H1 (cell line): ENCODE measurements at regions not wholly inside any gene's neighbourhood (a gene's known extent, or its start where the extent isn't known, plus 50 kb on each side); places are given as distances from the start of the nearest gene placed in this dataset.

Source experiments
- CTCF ChIA-PET: fragments of 300-600 bp; sonication (Branson Sonifier 250); formaldehyde crosslinking; loops from one replicate; lab custom pipeline; 2021; ENCODE audit not compliant: partially characterized antibody; lab: Charles Lee
- POLR2A ChIA-PET: fragments of 300-600 bp; sonication (Branson Sonifier 250); formaldehyde crosslinking; loops from one replicate; lab custom pipeline; 2021; ENCODE audit warnings: inconsistent platforms; ENCODE audit not compliant: partially characterized antibody; lab: Charles Lee
- DNase-seq, 2 experiments: peaks; one replicate each; pipeline versions ENCODE4 v3.0.0 to v3.0.0-alpha.2; 2010 to 2022; ENCODE audit warnings: low spot score in 2 of 2, low read depth in 1 of 2, mixed read lengths in 1 of 2
- FAIRE-seq: peaks from 2 replicates; lab custom pipeline; 2011; peaks lifted over from hg19 to GRCh38; lab: Jason Lieb, UNC
- H2AFZ ChIP-seq: 2 replicates; pipeline ENCODE4 v1.8.1; 2012; ENCODE audit warnings: low read length, inconsistent platforms
- H2AK5ac ChIP-seq: 2 replicates; pipeline ENCODE4 v1.6.1; 2013; ENCODE audit warnings: low read depth, low read length
- H2BK120ac ChIP-seq: replicated peaks from 2 replicates; pipeline ENCODE3; 2013; ENCODE audit warnings: low read depth, low read length, inconsistent platforms
- H2BK12ac ChIP-seq: 2 replicates; pipeline ENCODE4 v1.6.1; 2013; ENCODE audit warnings: low read depth, low read length
- H2BK15ac ChIP-seq: 2 replicates; pipeline ENCODE4 v1.6.1; 2013; ENCODE audit warnings: low read length
- H2BK20ac ChIP-seq: 2 replicates; pipeline ENCODE4 v1.6.1; 2013; ENCODE audit warnings: low read length
- H2BK5ac ChIP-seq: 2 replicates; pipeline ENCODE4 v1.6.1; 2013; ENCODE audit warnings: low read depth, low read length
- H3K14ac ChIP-seq: 2 replicates; pipeline ENCODE4 v1.6.1; 2013; ENCODE audit warnings: inconsistent platforms; ENCODE audit not compliant: insufficient read length
- H3K18ac ChIP-seq: 2 replicates; pipeline ENCODE4 v1.6.1; 2013; ENCODE audit warnings: low read length; ENCODE audit errors: extremely low read depth
- H3K23ac ChIP-seq: 2 replicates; pipeline ENCODE4 v1.6.1; 2013; ENCODE audit warnings: inconsistent platforms; ENCODE audit not compliant: insufficient read length
- H3K23me2 ChIP-seq: 2 replicates; pipeline ENCODE4 v1.6.1; 2013; ENCODE audit warnings: low read depth, low read length
- H3K27ac ChIP-seq: 2 replicates; pipeline ENCODE4 v1.6.1; 2011; ENCODE audit warnings: low read depth, low read length, inconsistent platforms
- H3K27me3 ChIP-seq, 4 experiments: replicated peaks in 1 of 4; 1 replicate in 1 of 4; 2 replicates in 3 of 4; pipeline versions ENCODE4 v1.6.1 to v1.8.1; 2011 to 2013; ENCODE audit warnings: low read length in 3 of 4, mild to moderate bottlenecking in 3 of 4, inconsistent platforms in 2 of 4, mixed read lengths in 2 of 4, moderate library complexity in 1 of 4; ENCODE audit not compliant: control insufficient read depth in 3 of 4, insufficient read depth in 3 of 4; ENCODE audit errors: extremely low read depth in 1 of 4
- H3K36me3 ChIP-seq, 4 experiments: 2 replicates each; pipeline versions ENCODE4 v1.6.1 to v1.8.1; 2011 to 2013; ENCODE audit warnings: mild to moderate bottlenecking in 4 of 4, low read length in 3 of 4, moderate library complexity in 2 of 4, control low read depth in 1 of 4, inconsistent platforms in 1 of 4; ENCODE audit not compliant: insufficient read depth in 4 of 4, control insufficient read depth in 2 of 4
- H3K4ac ChIP-seq: replicated peaks from 2 replicates; pipeline ENCODE3; 2013; ENCODE audit warnings: low read length, low read depth, mixed read lengths, inconsistent platforms; ENCODE audit not compliant: insufficient read length
- H3K4me1 ChIP-seq, 4 experiments: replicated peaks in 1 of 4; 1 replicate in 1 of 4; 2 replicates in 3 of 4; pipeline versions ENCODE4 v1.6.1 to v1.8.1; 2011 to 2013; ENCODE audit warnings: low read length in 3 of 4, inconsistent platforms in 2 of 4, mixed read lengths in 1 of 4; ENCODE audit not compliant: insufficient read depth in 4 of 4, control insufficient read depth in 3 of 4
- H3K4me2 ChIP-seq, 2 experiments: 2 replicates each; pipeline versions ENCODE4 v1.6.1 to v1.8.1; 2011 to 2013; ENCODE audit warnings: low read depth in 2 of 2, low read length in 2 of 2, control low read depth in 1 of 2, inconsistent platforms in 1 of 2, mild to moderate bottlenecking in 1 of 2; ENCODE audit not compliant: insufficient read depth in 1 of 2
- H3K4me3 ChIP-seq, 4 experiments: fragments of 200-600, 300-600 bp in 1 of 4; sonication (generic), shearing (Covaris generic), sonication (Bioruptor Twin) in 1 of 4; 2 replicates each; pipeline versions ENCODE4 v1.5.1 to v1.8.1; 2011 to 2016; ENCODE audit warnings: low read length in 4 of 4, low read depth in 3 of 4, control low read depth in 2 of 4, inconsistent platforms in 2 of 4, mild to moderate bottlenecking in 2 of 4, mixed read lengths in 1 of 4, moderate library complexity in 1 of 4; ENCODE audit not compliant: insufficient read depth in 2 of 4; ENCODE audit errors: extremely low read depth in 1 of 4
- H3K56ac ChIP-seq: replicated peaks from 2 replicates; pipeline ENCODE3; 2013; ENCODE audit warnings: low read depth, mild to moderate bottlenecking, mixed read lengths, low read length, inconsistent platforms; ENCODE audit not compliant: insufficient read length
- H3K79me1 ChIP-seq: 2 replicates; pipeline ENCODE4 v1.6.1; 2013; ENCODE audit warnings: low read depth, low read length, control low read depth
- H3K79me2 ChIP-seq, 2 experiments: 2 replicates each; pipeline versions ENCODE4 v1.6.1 to v1.8.1; 2012 to 2013; ENCODE audit warnings: low read length in 2 of 2, mild to moderate bottlenecking in 2 of 2, inconsistent platforms in 1 of 2; ENCODE audit not compliant: insufficient read depth in 2 of 2, control insufficient read depth in 1 of 2
- H3K9ac ChIP-seq, 4 experiments: replicated peaks in 1 of 4; 1 replicate in 1 of 4; 2 replicates in 3 of 4; pipeline versions ENCODE4 v1.6.1 to v1.8.1; 2011 to 2013; ENCODE audit warnings: low read depth in 3 of 4, low read length in 3 of 4, control low read depth in 2 of 4, mild to moderate bottlenecking in 2 of 4, moderate library complexity in 2 of 4, inconsistent platforms in 1 of 4; ENCODE audit errors: extremely low read depth in 1 of 4
- H3K9me3 ChIP-seq, 2 experiments: 2 replicates each; pipeline versions ENCODE4 v1.6.1 to v1.8.1; 2012 to 2013; ENCODE audit warnings: mild to moderate bottlenecking in 2 of 2, moderate library complexity in 2 of 2, control low read depth in 1 of 2, inconsistent platforms in 1 of 2, low read depth in 1 of 2, low read length in 1 of 2, mixed read lengths in 1 of 2; ENCODE audit not compliant: insufficient read depth in 2 of 2
- H4K20me1 ChIP-seq, 2 experiments: replicated peaks in 1 of 2; 2 replicates each; pipeline versions ENCODE3 to v1.8.1; 2011 to 2013; ENCODE audit warnings: inconsistent platforms in 2 of 2, low read length in 2 of 2, mild to moderate bottlenecking in 1 of 2; ENCODE audit not compliant: insufficient read depth in 2 of 2, control insufficient read depth in 1 of 2
- H4K5ac ChIP-seq: 2 replicates; pipeline ENCODE4 v1.6.1; 2013; ENCODE audit warnings: low read length, low read depth, mixed read lengths, inconsistent platforms; ENCODE audit not compliant: insufficient read length
- H4K8ac ChIP-seq: 2 replicates; pipeline ENCODE4 v1.8.0; 2013; ENCODE audit warnings: mild to moderate bottlenecking, moderate library complexity, low read length, inconsistent platforms; ENCODE audit not compliant: insufficient read depth; ENCODE audit errors: extremely low read depth
- H4K91ac ChIP-seq: replicated peaks from 2 replicates; pipeline ENCODE3; 2013; ENCODE audit warnings: low read length, mixed read lengths, inconsistent platforms; ENCODE audit not compliant: insufficient read length
- ATF2 ChIP-seq: IDR thresholded peaks from 2 replicates; pipeline ENCODE4 v1.6.1; 2012; ENCODE audit warnings: low read length, inconsistent platforms
- POLR2A ChIP-seq, 2 experiments: IDR thresholded peaks; 1 replicate in 1 of 2; 2 replicates in 1 of 2; pipeline ENCODE4 v1.6.1; 2011; ENCODE audit warnings: low read depth in 2 of 2, low read length in 2 of 2, mild to moderate bottlenecking in 2 of 2; ENCODE audit errors: control extremely low read depth in 1 of 2
- POU5F1 ChIP-seq: IDR thresholded peaks from 2 replicates; pipeline ENCODE4 v1.6.1; 2011; ENCODE audit warnings: low read depth, mild to moderate bottlenecking, low read length, moderate library complexity
- RFX5 ChIP-seq: IDR thresholded peaks from 2 replicates; pipeline ENCODE4 v1.6.1; 2011; ENCODE audit warnings: low read depth, low read length, improper control_type of control experiment, borderline replicate concordance
- TCF12 ChIP-seq: IDR thresholded peaks from 2 replicates; pipeline ENCODE4 v1.6.1; 2011; ENCODE audit warnings: low read depth, mild to moderate bottlenecking, low read length
- YY1 ChIP-seq: IDR thresholded peaks from 2 replicates; pipeline ENCODE4 v1.6.1; 2011; ENCODE audit warnings: low read depth, mild to moderate bottlenecking, low read length
- WGBS, 2 experiments: shearing (Covaris generic) in 1 of 2; methylation state at CpG; one replicate each; pipeline versions ENCODE4 v1.1.6 to v1.1.7; 2013 to 2015; ENCODE audit warnings: low lambda C conversion rate in 2 of 2, mixed read lengths in 2 of 2, inconsistent platforms in 1 of 2, low coverage in 1 of 2, missing lambda C conversion rate in 1 of 2; ENCODE audit not compliant: insufficient replicate concordance in 2 of 2, insufficient coverage in 1 of 2, insufficient read length in 1 of 2; ENCODE audit errors: extremely low coverage in 1 of 2, missing lambda C conversion rate in 1 of 2; 5-methylcytosine and 5-hydroxymethylcytosine counted together

GRCh38 chr1:193794239-193794638 lies 607.8 kb upstream of the B3GALT2 start:
- Histone ChIP-seq H3K4ac (no peak overlapping the region), H4K20me1 (no peaks in the 10 kb centered on the region), H2AK5ac (no peak overlapping the region), H3K23me2 (no peaks in the 10 kb centered on the region), H2BK15ac (no peak overlapping the region), H2BK12ac (no peak overlapping the region), H3K14ac (no peak overlapping the region), H3K27ac (no peak overlapping the region), H4K5ac (no peak overlapping the region), H3K23ac (no peak overlapping the region), H4K91ac (no peak overlapping the region), H3K4me1 (no peaks in the 10 kb centered on the region), H3K18ac (no peak overlapping the region), H3K56ac (no peak overlapping the region), H2BK120ac (no peak overlapping the region), H3K79me2 (no peaks in the 10 kb centered on the region), H3K79me1 (no peaks in the 10 kb centered on the region), H3K4me2 (no peak overlapping the region), H2AFZ (no peak overlapping the region), H3K9ac (no peak overlapping the region; a peak in 1 of 7 replicates), H4K8ac (no peak overlapping the region), H3K9me3 (no peaks in the 10 kb centered on the region), H3K27me3 (no peaks in the 10 kb centered on the region), H3K36me3 (no peaks in the 10 kb centered on the region), H3K4me3 (no peak overlapping the region), H2BK5ac (no peak overlapping the region), H2BK20ac (no peak overlapping the region)
- DNase-seq (no peak), FAIRE-seq (no peak)
- WGBS, 2 experiments, result 83% methylated on average over 4 of the region's 4 CpGs; no CpG with 5 or more reads in 1 of the 2 experiments
- TF ChIP-seq YY1, result no peak
- TF ChIP-seq TCF12, result no peak
- TF ChIP-seq RFX5, result no peak
- no peak for TF ChIP-seq POU5F1
- TF ChIP-seq POLR2A (IDR thresholded peaks at IDR 0.05; ENCODE audit: control extremely low read depth in 1 of 2, low read depth in 2 of 2, low read length in 2 of 2), result no peak
- no peak for TF ChIP-seq ATF2
- ChIA-PET CTCF (no interaction called here), POLR2A (no interaction called here)
